ENCODE measurements at regions not wholly inside any gene's neighbourhood (a gene's known extent, or its start where the extent isn't known, plus 50 kb on each side); places are given as distances from the start of the nearest gene placed in this dataset.
"Not testable (repeated sequence)": the region's sequence is repeated elsewhere in the genome, so short reads cannot be mapped to it uniquely, and the experiment has no call there.

GRCh38 chr1:21385022-21385421 lies 54.9 kb upstream of the NBPF3 start:
- DNase-seq = no peak

- DNase-seq = no peak
Observed at GRCh38 chr1:21384620-21385019, 55.3 kb upstream of the NBPF3 start.

GRCh38 chr1:21383785-21384401 lies 56.0 kb upstream of the NBPF3 start:
- no peak for DNase-seq

- DNase-seq = no peak
Observed at GRCh38 chr1:21381354-21381753, 58.6 kb upstream of the NBPF3 start.

GRCh38 chr1:21380147-21380546 lies 59.8 kb upstream of the NBPF3 start:
- DNase-seq = not testable (repeated sequence)

- DNase-seq = no peak
Observed at GRCh38 chr1:21379571-21379970, 60.4 kb upstream of the NBPF3 start.

- DNase-seq = no peak
Observed at GRCh38 chr1:21378705-21379494, 61.0 kb upstream of the NBPF3 start.

GRCh38 chr1:21372383-21372782 lies 67.6 kb upstream of the NBPF3 start:
- no peak for DNase-seq

GRCh38 chr1:21369905-21370304 lies 70.0 kb upstream of the NBPF3 start:
- no peak for DNase-seq

GRCh38 chr1:21368515-21369289 lies 71.2 kb upstream of the NBPF3 start:
- peak; percentile 61 for DNase-seq

- not testable (repeated sequence) for DNase-seq
Observed at GRCh38 chr1:21367973-21368514, 71.9 kb upstream of the NBPF3 start.

- no peak for DNase-seq
Observed at GRCh38 chr1:21366288-21366687, 73.6 kb upstream of the NBPF3 start.

- DNase-seq = no peak
Observed at GRCh38 chr1:21365036-21365435, 74.8 kb upstream of the ECE1 start.

GRCh38 chr1:21362096-21362495 lies 71.8 kb upstream of the ECE1 start:
- DNase-seq = no peak

GRCh38 chr1:21361506-21361905 lies 71.2 kb upstream of the ECE1 start:
- DNase-seq = no peak

GRCh38 chr1:21357161-21357560 lies 66.9 kb upstream of the ECE1 start:
- no peak for DNase-seq

GRCh38 chr1:21355956-21356355 lies 65.7 kb upstream of the ECE1 start:
- no peak for DNase-seq

GRCh38 chr1:21352586-21352985 lies 62.3 kb upstream of the ECE1 start:
- no peak for DNase-seq

- DNase-seq = no peak
Observed at GRCh38 chr1:21351901-21352300, 61.6 kb upstream of the ECE1 start.

- DNase-seq = no peak
Observed at GRCh38 chr1:21350202-21350885, 60.1 kb upstream of the ECE1 start.

- DNase-seq = no peak
Observed at GRCh38 chr1:21349693-21350092, 59.4 kb upstream of the ECE1 start.

- no peak for DNase-seq
Observed at GRCh38 chr1:21347072-21347581, 56.9 kb upstream of the ECE1 start.

All from activated T-cell treated with anti-CD3 and anti-CD28 coated beads for 4 hours (primary cell).